HG03520 (cell line): ENCODE measurements at regions not wholly inside any gene's neighbourhood (a gene's known extent, or its start where the extent isn't known, plus 50 kb on each side); places are given as distances from the start of the nearest gene placed in this dataset.

Experiments
- ATAC-seq: cut with Tn5 transposase; IDR thresholded peaks from one replicate; pipeline ENCODE4 v1.9.1; 2021; ENCODE audit warnings: mild to moderate bottlenecking, moderate library complexity; ENCODE audit not compliant: unreplicated experiment

GRCh38 chr5:165913059-165913458 is 2378.4 kb upstream of the WWC1 start:
- no peak for ATAC-seq

GRCh38 chr5:165914456-165914855 is 2377.0 kb upstream of the WWC1 start:
- ATAC-seq: no peak

- ATAC-seq: no peak
Observed at GRCh38 chr5:165919196-165919595, 2372.2 kb upstream of the WWC1 start.

GRCh38 chr5:165920655-165921054 is 2370.8 kb upstream of the WWC1 start:
- ATAC-seq: no peak

GRCh38 chr5:165928971-165929370 is 2362.5 kb upstream of the WWC1 start:
- no peak for ATAC-seq

- ATAC-seq: no peak
Observed at GRCh38 chr5:165940541-165940940, 2350.9 kb upstream of the WWC1 start.

GRCh38 chr5:165956854-165957253 is 2334.6 kb upstream of the WWC1 start:
- ATAC-seq: no peak

GRCh38 chr5:165981671-165982070 is 2309.8 kb upstream of the WWC1 start:
- no peak for ATAC-seq

GRCh38 chr5:165996201-165996875 is 2295.1 kb upstream of the WWC1 start:
- no peak for ATAC-seq

GRCh38 chr5:165999693-166000320 is 2291.6 kb upstream of the WWC1 start:
- no peak for ATAC-seq

GRCh38 chr5:166004006-166004405 is 2287.4 kb upstream of the WWC1 start:
- no peak for ATAC-seq

- no peak for ATAC-seq
Observed at GRCh38 chr5:166013415-166013814, 2278.0 kb upstream of the WWC1 start.

GRCh38 chr5:166014256-166014655 is 2277.2 kb upstream of the WWC1 start:
- no peak for ATAC-seq

- ATAC-seq: no peak
Observed at GRCh38 chr5:166018716-166019115, 2272.7 kb upstream of the WWC1 start.

GRCh38 chr5:166022065-166022464 is 2269.4 kb upstream of the WWC1 start:
- no peak for ATAC-seq

- ATAC-seq: no peak
Observed at GRCh38 chr5:166024970-166025369, 2266.5 kb upstream of the WWC1 start.

- ATAC-seq: no peak
Observed at GRCh38 chr5:166027582-166027981, 2263.9 kb upstream of the WWC1 start.

- no peak for ATAC-seq
Observed at GRCh38 chr5:166031926-166032325, 2259.5 kb upstream of the WWC1 start.

- no peak for ATAC-seq
Observed at GRCh38 chr5:166032601-166033000, 2258.8 kb upstream of the WWC1 start.

GRCh38 chr5:166045961-166046360 is 2245.5 kb upstream of the WWC1 start:
- ATAC-seq: no peak

- no peak for ATAC-seq
Observed at GRCh38 chr5:166046956-166047355, 2244.5 kb upstream of the WWC1 start.

GRCh38 chr5:166050531-166050930 is 2240.9 kb upstream of the WWC1 start:
- ATAC-seq: no peak

GRCh38 chr5:166058660-166059059 is 2232.8 kb upstream of the WWC1 start:
- no peak for ATAC-seq
